ENCODE measurements at regions not wholly inside any gene's neighbourhood (a gene's known extent, or its start where the extent isn't known, plus 50 kb on each side); places are given as distances from the start of the nearest gene placed in this dataset.

DNA sequence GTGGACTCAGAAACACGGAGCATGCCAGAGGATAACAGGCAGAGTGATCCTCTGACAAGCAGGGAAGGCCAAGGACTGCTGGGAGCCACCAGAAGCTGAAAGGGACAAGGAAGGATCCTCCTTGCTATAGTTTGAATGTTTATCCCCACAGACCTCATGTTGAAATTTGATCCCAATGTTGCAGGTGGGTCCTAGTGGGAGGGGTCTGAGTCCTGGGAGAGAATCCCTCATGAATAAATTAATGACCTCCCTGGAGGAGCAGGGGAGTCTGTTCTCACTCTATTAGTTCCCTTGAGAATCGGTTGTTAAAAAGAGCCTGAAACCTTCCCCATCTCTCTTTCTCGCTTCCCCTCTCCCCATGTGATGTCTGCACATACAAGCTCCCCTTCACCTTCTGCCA lies 124.4 kb downstream of the FBXO15 start:
- no peak for DNase-seq

DNA sequence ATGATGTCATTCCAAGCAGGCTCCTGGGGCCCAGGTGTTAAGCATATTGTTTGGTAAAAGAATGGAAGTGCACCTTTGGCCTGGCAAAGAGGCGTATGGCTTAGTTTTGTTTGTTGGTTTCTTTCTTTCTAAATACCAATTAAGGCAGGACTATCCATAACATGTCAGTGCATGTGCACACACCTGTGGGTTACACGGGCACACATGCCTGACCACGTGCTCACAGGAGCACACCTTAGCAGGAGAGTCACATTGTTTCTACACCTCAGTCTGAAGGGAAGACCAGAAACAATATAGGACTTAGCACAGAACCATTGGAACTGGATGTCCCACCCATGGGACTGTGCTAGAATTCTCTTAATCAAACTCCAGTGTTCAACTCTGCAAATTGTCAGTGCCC lies 127.8 kb downstream of the FBXO15 start:
- no peak for DNase-seq

GRCh38 chr18:74013955-74014354 lies 133.7 kb downstream of the FBXO15 start:
- DNase-seq = no peak

GRCh38 chr18:74012954-74013630 lies 134.5 kb downstream of the FBXO15 start:
- DNase-seq = no peak

- no peak for DNase-seq
Measured at GRCh38 chr18:74006143-74006542, 141.5 kb downstream of the FBXO15 start.

DNA sequence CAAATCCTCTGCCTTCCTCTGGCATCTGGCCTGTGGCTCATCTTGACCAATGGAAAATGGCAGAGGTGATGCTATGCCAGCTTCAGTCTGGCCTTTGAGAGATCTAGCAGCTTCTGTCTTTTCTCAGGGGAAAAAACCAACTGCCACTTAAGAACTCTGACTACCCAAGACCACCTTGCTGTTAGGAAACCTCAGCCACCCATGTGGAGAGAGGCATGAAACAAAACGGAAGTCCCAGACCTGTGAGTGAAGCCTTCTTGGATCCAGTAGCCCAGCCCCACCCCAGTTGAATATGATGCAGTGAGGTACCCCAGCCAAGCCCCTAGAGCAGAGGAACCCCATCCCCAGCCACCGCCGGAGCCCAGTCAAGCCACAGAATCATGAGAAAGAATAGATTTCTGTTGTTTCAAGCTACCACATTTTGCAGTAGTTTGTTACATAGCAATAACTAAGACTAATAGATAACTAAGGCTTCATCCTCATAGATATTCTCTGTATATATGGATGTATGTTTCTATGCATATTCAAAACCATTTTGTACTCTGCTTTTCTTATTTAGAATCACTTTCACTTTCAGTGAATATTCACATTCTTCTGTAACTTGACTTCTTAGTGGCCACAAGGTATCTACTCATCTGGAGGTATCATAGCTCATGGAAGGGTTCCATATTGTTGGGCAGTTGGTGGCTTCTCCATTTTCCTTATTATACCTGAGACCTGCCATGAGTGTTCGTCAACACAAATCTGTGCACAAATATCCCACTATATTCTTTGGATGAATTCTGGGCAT lies 142.1 kb downstream of the FBXO15 start:
- no peak for DNase-seq

DNA sequence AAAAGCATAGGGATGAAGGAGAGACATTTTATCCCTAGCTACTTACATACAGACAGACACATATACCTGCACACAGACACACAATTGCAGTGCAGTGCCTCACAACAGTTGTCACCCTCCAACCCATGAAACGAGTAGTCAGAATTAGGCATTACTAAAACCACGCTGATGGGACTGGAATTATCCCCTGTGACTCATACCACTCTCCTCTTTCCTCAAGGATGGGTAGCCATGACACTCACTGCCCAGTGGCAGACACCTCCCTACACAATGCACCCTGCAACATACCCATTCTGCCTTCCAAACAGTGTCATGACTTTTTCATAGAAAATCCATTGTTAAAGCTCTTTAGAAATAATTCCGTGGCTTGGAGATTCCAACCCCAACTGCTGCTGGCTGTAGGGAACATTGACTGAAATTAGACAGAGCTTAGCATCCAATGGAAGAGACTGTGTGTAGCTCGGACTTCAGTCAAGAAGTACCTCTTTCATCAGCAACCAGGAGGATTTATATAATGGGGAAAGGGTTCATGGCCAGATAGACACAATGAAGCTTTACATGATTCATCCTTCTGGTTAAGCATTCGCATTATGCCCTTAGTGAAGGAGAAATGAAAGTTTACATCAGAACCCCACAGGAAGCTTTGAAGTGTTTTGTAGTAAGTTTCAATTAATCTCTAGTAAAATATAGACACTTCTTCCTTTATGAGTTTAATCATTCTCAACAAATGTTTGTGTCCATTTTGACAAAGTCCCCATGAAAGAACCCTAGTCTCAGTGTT lies 155.2 kb downstream of the FBXO15 start:
- DNase-seq = no peak

DNA sequence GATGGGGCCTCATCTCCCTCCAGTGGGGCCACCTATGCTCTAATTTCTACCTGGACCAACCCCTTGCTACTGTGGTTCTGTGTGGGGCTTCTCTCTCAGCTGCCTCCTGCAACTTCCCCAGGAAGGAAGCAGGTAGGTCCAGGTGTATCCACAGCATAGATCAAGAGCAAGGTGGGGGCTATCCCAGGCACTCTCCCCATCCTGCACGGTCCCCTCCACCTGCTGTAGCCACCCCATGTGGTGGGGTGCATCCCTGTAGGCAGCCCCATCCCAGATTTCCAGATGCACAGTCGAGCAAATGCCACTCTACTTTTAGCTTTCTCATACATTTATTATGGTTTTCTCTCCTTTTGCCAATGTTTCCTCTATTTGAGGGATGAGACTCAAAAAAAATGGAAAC lies 156.1 kb downstream of the FBXO15 start:
- no peak for DNase-seq

- DNase-seq = no peak
Measured at GRCh38 chr18:73990258-73990657, 157.4 kb downstream of the FBXO15 start.

DNA sequence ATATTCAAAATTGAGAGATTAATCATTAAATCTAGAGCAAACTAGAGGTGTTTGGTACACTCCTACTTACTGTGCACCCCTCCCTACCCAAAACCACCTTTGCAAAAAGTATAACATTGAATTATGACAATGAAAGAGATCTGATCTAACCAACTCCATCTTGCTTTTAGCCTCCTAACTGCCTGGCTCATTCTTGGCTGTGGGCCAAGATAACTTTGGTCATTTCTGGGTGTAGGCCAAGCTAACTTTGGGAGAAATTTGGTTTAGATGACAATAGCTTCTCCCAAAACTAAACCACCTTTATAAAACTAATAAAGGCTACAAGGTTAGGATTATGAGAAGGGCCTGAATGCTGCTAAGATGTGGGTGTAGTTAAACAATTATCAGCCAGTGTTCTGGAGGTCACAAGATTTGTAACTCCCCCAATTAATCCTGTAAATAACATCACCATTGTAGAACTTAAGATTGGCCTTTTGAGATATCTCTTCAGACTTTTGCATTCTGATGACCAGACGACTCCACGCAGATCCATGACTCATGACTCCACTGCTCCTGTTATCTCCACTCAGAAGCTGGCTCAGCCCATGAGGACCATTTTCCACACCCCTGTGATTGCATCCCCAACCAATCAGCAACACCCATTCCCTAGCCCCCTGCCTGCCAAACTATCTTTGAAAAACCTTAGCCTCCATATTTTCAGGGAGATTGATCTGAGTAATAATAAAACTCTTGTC lies 160.2 kb downstream of the FBXO15 start:
- DNase-seq = no peak

GRCh38 chr18:73986711-73987110 lies 160.9 kb downstream of the FBXO15 start:
- no peak for DNase-seq

DNA sequence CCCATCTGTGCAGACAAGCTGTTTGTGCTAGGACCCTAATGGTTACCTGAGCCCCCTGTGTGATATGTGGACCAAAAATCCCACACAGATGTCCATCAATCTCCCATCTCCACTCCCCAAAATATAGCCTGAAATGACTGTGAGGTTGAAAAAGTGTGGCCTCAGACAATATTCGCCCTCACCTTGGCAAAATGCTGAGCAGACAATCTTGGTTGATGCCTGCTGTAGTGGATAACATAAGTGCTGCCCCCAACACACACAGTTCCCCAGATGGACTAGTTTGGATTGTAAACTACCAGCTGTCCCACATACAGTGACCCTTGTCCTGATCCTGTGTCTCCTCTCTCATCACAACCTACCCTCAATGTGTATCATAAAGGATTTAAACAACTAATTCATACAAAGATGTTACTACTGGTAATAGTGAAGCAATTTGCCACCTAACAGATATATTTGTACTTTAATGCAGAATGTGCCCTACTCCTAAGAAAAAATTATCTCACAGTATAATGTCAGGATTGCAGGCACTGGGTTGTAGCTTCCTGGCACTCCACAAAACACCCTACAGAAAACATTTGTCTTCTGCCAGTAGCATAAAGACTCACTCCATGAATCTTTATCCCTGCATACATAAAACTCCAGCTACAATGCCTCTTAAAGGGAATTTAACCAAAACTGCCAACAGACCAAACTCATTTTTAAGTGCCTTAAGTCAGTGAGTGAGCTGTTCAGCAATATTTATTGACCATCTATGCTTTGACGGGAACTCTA lies 161.6 kb downstream of the FBXO15 start:
- no peak for DNase-seq

GRCh38 chr18:73983970-73984369 lies 163.7 kb downstream of the FBXO15 start:
- no peak for DNase-seq

GRCh38 chr18:73983496-73983895 lies 164.1 kb downstream of the FBXO15 start:
- no peak for DNase-seq

- no peak for DNase-seq
Measured at GRCh38 chr18:73981796-73982195, 165.8 kb downstream of the FBXO15 start.

- DNase-seq = no peak
Measured at GRCh38 chr18:73980289-73980979, 167.2 kb downstream of the FBXO15 start.

GRCh38 chr18:73979742-73980141 lies 167.9 kb downstream of the FBXO15 start:
- DNase-seq = no peak

- DNase-seq = no peak
Measured at GRCh38 chr18:73976433-73976832, 171.2 kb downstream of the FBXO15 start.

- DNase-seq = no peak
Measured at GRCh38 chr18:73975266-73975665, 172.4 kb downstream of the FBXO15 start.

DNA sequence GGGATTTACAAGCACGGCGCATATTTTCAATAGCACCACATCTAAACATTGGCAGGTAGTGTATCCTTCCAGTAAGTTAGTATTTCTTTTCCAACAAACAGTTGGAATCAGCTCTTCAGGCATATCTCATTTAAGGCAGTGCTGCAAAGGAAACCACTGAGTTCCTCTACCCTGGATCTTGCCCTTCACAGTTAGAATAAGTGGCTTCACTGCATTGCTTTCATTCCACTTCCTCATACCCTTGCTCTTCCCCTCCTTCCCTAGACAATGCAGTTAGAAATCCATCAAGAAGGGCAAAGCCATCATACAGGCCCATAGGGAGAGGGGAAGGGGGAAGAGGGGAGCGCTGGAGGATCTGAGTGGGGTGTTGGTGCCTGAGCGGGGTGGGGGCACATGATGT lies 173.7 kb downstream of the FBXO15 start:
- DNase-seq = no peak

DNA sequence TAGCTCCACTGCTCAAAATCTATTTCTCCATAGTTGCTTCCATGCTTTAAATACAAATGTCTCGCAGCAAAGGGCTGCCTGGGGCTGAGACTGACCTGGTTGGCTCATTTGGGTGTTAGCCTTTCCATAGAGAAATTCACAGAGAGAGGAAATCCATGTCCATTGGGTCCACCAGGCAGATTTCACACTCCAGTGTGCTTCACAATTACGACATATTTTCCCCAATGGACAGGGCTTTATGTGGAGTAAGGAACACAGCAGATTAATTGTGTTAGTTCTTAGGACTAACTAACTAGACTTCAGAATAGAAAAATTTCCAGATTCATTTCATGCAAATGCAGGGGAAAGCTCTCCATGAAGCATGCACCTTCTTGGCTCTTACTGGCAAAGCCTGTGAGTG lies 180.7 kb downstream of the FBXO15 start:
- no peak for DNase-seq

DNA sequence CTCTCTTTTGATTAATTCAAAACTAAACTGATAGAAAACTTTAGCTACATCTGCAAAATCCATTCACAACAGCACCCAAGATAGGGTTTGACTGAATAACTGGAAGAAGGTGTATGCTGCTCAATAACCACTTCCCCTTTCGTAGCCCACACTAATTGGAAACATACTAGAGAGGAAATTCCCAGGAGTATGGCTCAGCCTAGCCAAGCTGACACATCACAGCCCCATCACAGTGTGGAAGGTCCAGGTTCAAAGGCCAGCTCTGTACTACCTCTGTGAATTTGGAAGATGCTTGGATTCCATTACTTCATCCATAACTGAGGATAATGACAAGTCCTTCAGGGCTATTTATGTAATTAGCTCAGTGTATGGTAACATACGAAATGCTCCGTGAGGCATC lies 185.4 kb downstream of the FBXO15 start:
- DNase-seq = no peak

Data from stimulated activated naive CD4-positive, alpha-beta T cell treated with Interleukin-2 at 50 U/mL for 16 hours (primary cell).